GM23248 (cell line): ENCODE measurements at regions not wholly inside any gene's neighbourhood (a gene's known extent, or its start where the extent isn't known, plus 50 kb on each side); places are given as distances from the start of the nearest gene placed in this dataset.

Experiments used
- DNase-seq: peaks from one replicate; pipeline ENCODE4 v3.0.0-alpha.2; 2015
- H2AFZ ChIP-seq: fragments of 200-600 bp; sonication (generic); 2 replicates; pipeline ENCODE4 v1.6.1; 2016; ENCODE audit warnings: antibody characterized with exemption
- H3F3A ChIP-seq: fragments of 200-600 bp; sonication (generic); 2 replicates; pipeline ENCODE4 v1.6.1; 2016; ENCODE audit warnings: mild to moderate bottlenecking, antibody characterized with exemption, mixed run types; ENCODE audit not compliant: insufficient read depth
- H3K27ac ChIP-seq: fragments of 200-600 bp; sonication (generic); 2 replicates; pipeline ENCODE4 v1.5.1; 2016; ENCODE audit warnings: mild to moderate bottlenecking
- H3K27me3 ChIP-seq: fragments of 200-600 bp; sonication (generic); replicated peaks from 2 replicates; pipeline ENCODE4 v1.6.1; 2016; ENCODE audit warnings: mild to moderate bottlenecking; ENCODE audit not compliant: insufficient read depth
- H3K36me3 ChIP-seq: fragments of 200-600 bp; sonication (generic); 2 replicates; pipeline ENCODE4 v1.6.1; 2016; ENCODE audit warnings: low read depth, mild to moderate bottlenecking
- H3K4me1 ChIP-seq: fragments of 200-600 bp; sonication (generic); 2 replicates; pipeline ENCODE4 v1.6.1; 2016; ENCODE audit warnings: mild to moderate bottlenecking; ENCODE audit not compliant: insufficient read depth
- H3K4me2 ChIP-seq: fragments of 200-600 bp; sonication (generic); one replicate; pipeline ENCODE4 v1.6.1; 2016; ENCODE audit warnings: mild to moderate bottlenecking; ENCODE audit not compliant: unreplicated experiment
- H3K4me3 ChIP-seq: fragments of 200-600 bp; sonication (generic); 2 replicates; pipeline ENCODE4 v1.5.1; 2016; ENCODE audit warnings: mild to moderate bottlenecking
- H3K79me2 ChIP-seq: fragments of 200-600 bp; sonication (generic); 2 replicates; pipeline ENCODE4 v1.6.1; 2016; ENCODE audit warnings: mild to moderate bottlenecking; ENCODE audit not compliant: insufficient read depth
- H3K9ac ChIP-seq: fragments of 200-600 bp; sonication (generic); 2 replicates; pipeline ENCODE4 v1.6.1; 2016; ENCODE audit warnings: mild to moderate bottlenecking
- H3K9me2 ChIP-seq: fragments of 200-600 bp; sonication (generic); 2 replicates; pipeline ENCODE4 v1.6.1; 2016; ENCODE audit warnings: mixed run types, mild to moderate bottlenecking, moderate library complexity; ENCODE audit not compliant: insufficient read depth
- H3K9me3 ChIP-seq: fragments of 200-600 bp; sonication (generic); one replicate; pipeline ENCODE4 v1.6.1; 2017; ENCODE audit warnings: low read depth
- H4K20me1 ChIP-seq: fragments of 200-600 bp; sonication (generic); 2 replicates; pipeline ENCODE4 v1.6.0; 2016; ENCODE audit not compliant: insufficient read depth
- EZH2 ChIP-seq: fragments of 200-600 bp; sonication (generic); IDR thresholded peaks from 2 replicates; pipeline ENCODE4 v1.6.1; 2018; ENCODE audit warnings: antibody characterized with exemption, mild to moderate bottlenecking; ENCODE audit not compliant: insufficient read depth, poor library complexity, severe bottlenecking
- EZH2phosphoT487 ChIP-seq: fragments of 200-600 bp; sonication (generic); IDR thresholded peaks from 2 replicates; pipeline ENCODE4 v1.6.1; 2018; ENCODE audit warnings: antibody characterized with exemption, moderate library complexity, mild to moderate bottlenecking, low read depth; ENCODE audit not compliant: insufficient read depth
- WGBS, 2 experiments: methylation state at CpG; one replicate each; pipeline ENCODE4 v1.1.6; 2015 to 2017; ENCODE audit warnings: low lambda C conversion rate in 2 of 2, low coverage in 1 of 2; ENCODE audit errors: missing lambda C conversion rate in 2 of 2; 5-methylcytosine and 5-hydroxymethylcytosine counted together
- in situ Hi-C: fragments of 300-500 bp; cut with MboI; formaldehyde crosslinking; loops from 2 replicates; pipeline ENCODE4 v1.15.0; 2020

GRCh38 chrX:130550351-130550750 lies 148.6 kb downstream of the RBMX2 start:
- no peaks in the 10 kb centered on the region for H3K36me3 ChIP-seq
- TF ChIP-seq EZH2phosphoT487 (no peak), EZH2 (no peak)
- no peaks in the 10 kb centered on the region for H3K79me2 ChIP-seq
- no peak overlapping the region for H3K9ac ChIP-seq
- H3K27me3 ChIP-seq = no peaks in the 10 kb centered on the region
- no peak overlapping the region for H2AFZ ChIP-seq
- WGBS, 2 experiments = 96 to 100% methylated on average over 2 of the region's 2 CpGs
- H3K27ac ChIP-seq = no peak overlapping the region
- H4K20me1 ChIP-seq = no peaks in the 10 kb centered on the region
- no peaks in the 10 kb centered on the region for H3F3A ChIP-seq
- H3K4me3 ChIP-seq = no peak overlapping the region
- no peaks in the 10 kb centered on the region for H3K9me2 ChIP-seq
- peaks cover 4% of the 10 kb centered on the region; the same call in 1 of the 2 replicates for H3K4me1 ChIP-seq
- no peak overlapping the region for H3K4me2 ChIP-seq
- in situ Hi-C loops = no loop called here
- no peaks in the 10 kb centered on the region for H3K9me3 ChIP-seq
- no peak for DNase-seq

GRCh38 chrX:130552444-130553073 lies 150.8 kb downstream of the RBMX2 start:
- Histone ChIP-seq H3K79me2 (no peaks in the 10 kb centered on the region), H3K27me3 (no peaks in the 10 kb centered on the region), H3K4me2 (no peak overlapping the region), H3K9ac (no peak overlapping the region), H2AFZ (no peak overlapping the region), H3K27ac (no peak overlapping the region), H3K9me3 (no peaks in the 10 kb centered on the region), H3K36me3 (no peaks in the 10 kb centered on the region), H3K4me3 (no peak overlapping the region), H3K9me2 (no peaks in the 10 kb centered on the region), H3K4me1 (peaks cover 8% of the 10 kb centered on the region), H3F3A (no peaks in the 10 kb centered on the region), H4K20me1 (no peaks in the 10 kb centered on the region)
- DNase-seq = no peak
- in situ Hi-C loops = no loop called here
- WGBS, 2 experiments = 67 to 72% methylated on average over 6 of the region's 6 CpGs
- no peak for TF ChIP-seq EZH2phosphoT487
- TF ChIP-seq EZH2 = no peak

DNA sequence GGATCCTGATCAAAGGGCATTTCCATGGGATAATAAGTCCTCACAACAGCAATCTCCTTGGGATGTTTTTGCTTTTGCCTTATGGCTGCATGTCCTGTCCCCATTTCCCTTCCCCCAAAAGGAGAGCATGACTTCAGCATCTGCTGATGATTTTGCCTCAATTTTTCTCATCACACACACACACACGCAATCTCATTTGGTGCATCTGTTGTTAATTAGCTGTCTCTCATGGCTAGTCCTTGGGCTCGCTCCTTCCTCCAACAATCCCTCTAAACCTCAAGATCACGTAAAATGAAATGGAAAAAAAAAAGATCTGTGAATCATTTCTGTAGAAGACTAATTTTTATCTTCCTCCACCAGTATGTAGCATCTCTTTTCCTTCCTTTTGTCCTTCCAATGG lies 153.6 kb downstream of the RBMX2 start:
- Histone ChIP-seq H3K9ac (no peak overlapping the region), H3K9me3 (no peaks in the 10 kb centered on the region), H3K4me3 (no peak overlapping the region), H3K27me3 (no peaks in the 10 kb centered on the region), H3K27ac (peak overlapping the region; percentile 27; the same call in 1 of the 2 replicates), H4K20me1 (no peaks in the 10 kb centered on the region), H3K79me2 (no peaks in the 10 kb centered on the region), H2AFZ (no peak overlapping the region), H3K4me1 (peaks cover 5% of the 10 kb centered on the region; the same call in 1 of the 2 replicates), H3K36me3 (no peaks in the 10 kb centered on the region), H3K4me2 (no peak overlapping the region), H3K9me2 (no peaks in the 10 kb centered on the region), H3F3A (no peaks in the 10 kb centered on the region)
- in situ Hi-C loops = no loop called here
- 2 to 20% methylated on average over 1 to 3 of the region's 3 CpGs for WGBS, 2 experiments
- TF ChIP-seq EZH2 (no peak), EZH2phosphoT487 (no peak)
- peak; percentile 69 for DNase-seq

- no peak overlapping the region for H3K9ac ChIP-seq
- no peaks in the 10 kb centered on the region for H3F3A ChIP-seq
- no peak overlapping the region for H2AFZ ChIP-seq
- H3K9me3 ChIP-seq = no peaks in the 10 kb centered on the region
- no peaks in the 10 kb centered on the region for H3K36me3 ChIP-seq
- no peak overlapping the region for H3K4me3 ChIP-seq
- H3K4me2 ChIP-seq = no peak overlapping the region
- TF ChIP-seq EZH2phosphoT487 (no peak), EZH2 (no peak)
- peaks cover 5% of the 10 kb centered on the region; the same call in 1 of the 2 replicates for H3K4me1 ChIP-seq
- 61 to 67% methylated on average over 3 of the region's 3 CpGs for WGBS, 2 experiments
- H3K9me2 ChIP-seq = no peaks in the 10 kb centered on the region
- no peaks in the 10 kb centered on the region for H3K27me3 ChIP-seq
- no peak for DNase-seq
- no peaks in the 10 kb centered on the region for H4K20me1 ChIP-seq
- in situ Hi-C loops = no loop called here
- H3K27ac ChIP-seq = peak overlapping the region; percentile 27; the same call in 1 of the 2 replicates
- no peaks in the 10 kb centered on the region for H3K79me2 ChIP-seq
Observed at GRCh38 chrX:130555757-130556156, 154.0 kb downstream of the RBMX2 start.

DNA sequence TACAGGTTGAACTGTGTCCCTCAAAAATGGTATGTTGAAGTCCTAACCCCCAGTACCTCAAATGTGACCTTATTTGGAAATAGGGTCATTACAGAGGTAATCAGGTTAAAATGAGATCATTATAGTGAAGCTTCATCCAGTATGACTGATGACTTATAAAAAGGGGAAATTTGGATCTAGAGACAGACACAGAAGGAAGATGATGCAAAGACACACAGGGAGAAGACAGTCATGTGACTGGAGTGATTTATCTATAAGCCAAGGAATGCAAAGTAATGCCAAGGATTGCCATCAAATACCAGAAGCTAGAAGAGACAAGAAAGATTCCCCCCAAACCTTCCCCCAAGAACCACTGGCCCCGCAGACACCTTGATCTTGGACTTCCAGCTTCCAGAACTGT lies 155.2 kb downstream of the RBMX2 start:
- TF ChIP-seq EZH2 (no peak), EZH2phosphoT487 (no peak)
- no peaks in the 10 kb centered on the region for H3F3A ChIP-seq
- H3K4me1 ChIP-seq = peaks cover 9% of the 10 kb centered on the region
- H3K9me3 ChIP-seq = no peaks in the 10 kb centered on the region
- H3K27ac ChIP-seq = no peak overlapping the region
- no peak overlapping the region for H3K9ac ChIP-seq
- no peaks in the 10 kb centered on the region for H3K27me3 ChIP-seq
- H3K36me3 ChIP-seq = no peaks in the 10 kb centered on the region
- no peaks in the 10 kb centered on the region for H3K9me2 ChIP-seq
- no peaks in the 10 kb centered on the region for H3K79me2 ChIP-seq
- DNase-seq = no peak
- in situ Hi-C loops = no loop called here
- H2AFZ ChIP-seq = no peak overlapping the region
- H4K20me1 ChIP-seq = no peaks in the 10 kb centered on the region
- H3K4me3 ChIP-seq = no peak overlapping the region
- H3K4me2 ChIP-seq = no peak overlapping the region
- WGBS, 2 experiments = 83 to 100% methylated on average over 1 of the region's 1 CpG
